Thoracic aorta (tissue), 2 donors: ENCODE measurements at regions not wholly inside any gene's neighbourhood (a gene's known extent, or its start where the extent isn't known, plus 50 kb on each side); places are given as distances from the start of the nearest gene placed in this dataset.

Experiments used
- ATAC-seq: fragments of 150-250 bp; one replicate; pipeline ENCODE4 v1.8.0; 2017; ENCODE audit warnings: low read depth; ENCODE audit not compliant: insufficient number of reproducible peaks, low FRiP score
- DNase-seq: peaks from one replicate; pipeline ENCODE4 v3.0.0-alpha.2; 2020; ENCODE audit warnings: low spot score
- H3K27ac ChIP-seq, 2 donors: fragments of 200-600 bp; sonication (generic); 1 replicate in 1 of 2; 2 replicates in 1 of 2; pipeline ENCODE4 v1.5.1; 2016; ENCODE audit warnings: mild to moderate bottlenecking in 2 of 2, moderate library complexity in 2 of 2
- H3K27me3 ChIP-seq: fragments of 200-600 bp; sonication (generic); replicated peaks from 2 replicates; pipeline ENCODE4 v1.6.0; 2016; ENCODE audit warnings: mild to moderate bottlenecking; ENCODE audit not compliant: insufficient read depth
- H3K36me3 ChIP-seq: fragments of 200-600 bp; sonication (generic); one replicate; pipeline ENCODE4 v1.5.1; 2016
- H3K4me1 ChIP-seq, 2 donors: fragments of 200-600 bp; sonication (generic); 1 replicate in 1 of 2; 2 replicates in 1 of 2; pipeline versions ENCODE4 v1.5.1 to v1.6.0; 2016; ENCODE audit warnings: low read depth in 2 of 2, mild to moderate bottlenecking in 1 of 2; ENCODE audit not compliant: control insufficient read depth in 1 of 2
- H3K4me3 ChIP-seq: fragments of 200-600 bp; sonication (generic); 2 replicates; pipeline ENCODE4 v1.5.1; 2016; ENCODE audit warnings: mild to moderate bottlenecking
- H3K9me3 ChIP-seq: fragments of 200-600 bp; sonication (generic); 2 replicates; pipeline ENCODE4 v1.5.1; 2016
- TF ChIP-seq, protein P1 (sequence below): fragments of 200-600 bp; sonication (generic); IDR thresholded peaks from one replicate; pipeline ENCODE4 v1.5.1; 2019; ENCODE audit warnings: antibody characterized with exemption

DNA sequence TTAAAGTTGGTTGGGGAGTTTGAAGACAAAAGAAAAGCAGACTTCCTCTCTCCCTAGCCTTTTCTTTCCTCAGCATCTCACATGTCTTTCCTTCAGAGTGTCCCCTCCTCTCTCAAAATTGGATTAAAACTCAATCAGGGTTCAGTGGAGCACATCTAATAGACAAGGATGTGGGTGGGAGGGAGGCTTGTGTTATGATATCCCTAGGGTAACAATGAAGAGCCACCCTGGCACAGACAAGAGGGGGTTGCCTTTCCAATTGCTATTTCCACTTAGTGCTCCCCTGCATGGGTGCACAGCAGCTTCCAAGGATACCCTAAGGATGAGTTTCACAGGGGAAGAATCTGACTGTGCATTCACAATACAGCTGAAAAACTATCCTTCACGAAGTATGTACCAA, 585.2 kb upstream of the C9orf72 start:
- Histone ChIP-seq H3K4me3 (no peak overlapping the region), H3K9me3 (no peaks in the 10 kb centered on the region), H3K27ac (no peak overlapping the region), H3K36me3 (no peaks in the 10 kb centered on the region), H3K27me3 (no peaks in the 10 kb centered on the region), H3K4me1 (no peaks in the 10 kb centered on the region)
- no peak for DNase-seq
- TF ChIP-seq, protein P1, sequence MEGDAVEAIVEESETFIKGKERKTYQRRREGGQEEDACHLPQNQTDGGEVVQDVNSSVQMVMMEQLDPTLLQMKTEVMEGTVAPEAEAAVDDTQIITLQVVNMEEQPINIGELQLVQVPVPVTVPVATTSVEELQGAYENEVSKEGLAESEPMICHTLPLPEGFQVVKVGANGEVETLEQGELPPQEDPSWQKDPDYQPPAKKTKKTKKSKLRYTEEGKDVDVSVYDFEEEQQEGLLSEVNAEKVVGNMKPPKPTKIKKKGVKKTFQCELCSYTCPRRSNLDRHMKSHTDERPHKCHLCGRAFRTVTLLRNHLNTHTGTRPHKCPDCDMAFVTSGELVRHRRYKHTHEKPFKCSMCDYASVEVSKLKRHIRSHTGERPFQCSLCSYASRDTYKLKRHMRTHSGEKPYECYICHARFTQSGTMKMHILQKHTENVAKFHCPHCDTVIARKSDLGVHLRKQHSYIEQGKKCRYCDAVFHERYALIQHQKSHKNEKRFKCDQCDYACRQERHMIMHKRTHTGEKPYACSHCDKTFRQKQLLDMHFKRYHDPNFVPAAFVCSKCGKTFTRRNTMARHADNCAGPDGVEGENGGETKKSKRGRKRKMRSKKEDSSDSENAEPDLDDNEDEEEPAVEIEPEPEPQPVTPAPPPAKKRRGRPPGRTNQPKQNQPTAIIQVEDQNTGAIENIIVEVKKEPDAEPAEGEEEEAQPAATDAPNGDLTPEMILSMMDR: no peak
- ATAC-seq: no peak

- Histone ChIP-seq H3K27me3 (no peaks in the 10 kb centered on the region), H3K4me1 (no peaks in the 10 kb centered on the region), H3K9me3 (no peaks in the 10 kb centered on the region), H3K27ac (no peak overlapping the region), H3K4me3 (no peak overlapping the region), H3K36me3 (no peaks in the 10 kb centered on the region)
- TF ChIP-seq, protein P1: no peak
- no peak for ATAC-seq
- no peak for DNase-seq
Measured at GRCh38 chr9:28163619-28164018, 590.3 kb upstream of the C9orf72 start.

GRCh38 chr9:28166179-28166578, 592.9 kb upstream of the C9orf72 start:
- H3K4me1 ChIP-seq: no peaks in the 10 kb centered on the region
- no peaks in the 10 kb centered on the region for H3K9me3 ChIP-seq
- H3K36me3 ChIP-seq: no peaks in the 10 kb centered on the region
- no peak overlapping the region for H3K4me3 ChIP-seq
- H3K27me3 ChIP-seq: no peaks in the 10 kb centered on the region
- TF ChIP-seq, protein P1: no peak
- ATAC-seq (no peak), DNase-seq (no peak)
- H3K27ac ChIP-seq: no peak overlapping the region

GRCh38 chr9:28177142-28177541, 603.9 kb upstream of the C9orf72 start:
- Histone ChIP-seq H3K4me1 (no peaks in the 10 kb centered on the region), H3K27me3 (no peaks in the 10 kb centered on the region), H3K4me3 (no peak overlapping the region), H3K9me3 (no peaks in the 10 kb centered on the region), H3K36me3 (no peaks in the 10 kb centered on the region), H3K27ac (no peak overlapping the region)
- DNase-seq (no peak), ATAC-seq (no peak)
- TF ChIP-seq, protein P1: no peak

- Histone ChIP-seq H3K36me3 (no peaks in the 10 kb centered on the region), H3K4me1 (no peaks in the 10 kb centered on the region), H3K4me3 (no peak overlapping the region), H3K27me3 (no peaks in the 10 kb centered on the region), H3K27ac (no peak overlapping the region), H3K9me3 (no peaks in the 10 kb centered on the region)
- DNase-seq (no peak), ATAC-seq (no peak)
- TF ChIP-seq, protein P1: no peak
Measured at GRCh38 chr9:28177925-28178324, 604.6 kb upstream of the C9orf72 start.
